Kidney capillary endothelial cell (primary cell): ENCODE measurements at regions not wholly inside any gene's neighbourhood (a gene's known extent, or its start where the extent isn't known, plus 50 kb on each side); places are given as distances from the start of the nearest gene placed in this dataset.

ENCODE experiments used
- DNase-seq: peaks from one replicate; pipeline ENCODE4 v3.0.0-alpha.2; 2018; ENCODE audit warnings: low spot score

DNA sequence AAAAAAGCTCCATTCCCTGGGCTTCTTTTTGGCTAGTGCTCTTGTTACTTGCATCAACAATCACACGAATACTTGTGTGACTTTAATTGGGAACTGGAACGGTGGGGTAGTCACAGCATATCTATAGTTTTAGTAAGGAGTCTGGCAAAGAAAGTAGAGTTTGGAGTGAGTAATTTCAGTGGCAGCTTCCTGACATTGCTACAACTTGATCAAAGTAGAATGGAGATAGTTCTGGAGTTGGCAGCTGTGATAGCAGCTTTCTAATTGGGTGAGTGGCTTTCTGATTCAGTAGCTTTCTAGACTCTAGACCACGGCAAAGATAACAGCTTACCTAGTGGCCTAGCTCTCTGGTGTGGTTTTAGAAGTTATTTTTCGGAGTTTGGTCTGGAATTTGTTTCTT is 475.0 kb downstream of the TUSC7 start:
- no peak for DNase-seq

DNA sequence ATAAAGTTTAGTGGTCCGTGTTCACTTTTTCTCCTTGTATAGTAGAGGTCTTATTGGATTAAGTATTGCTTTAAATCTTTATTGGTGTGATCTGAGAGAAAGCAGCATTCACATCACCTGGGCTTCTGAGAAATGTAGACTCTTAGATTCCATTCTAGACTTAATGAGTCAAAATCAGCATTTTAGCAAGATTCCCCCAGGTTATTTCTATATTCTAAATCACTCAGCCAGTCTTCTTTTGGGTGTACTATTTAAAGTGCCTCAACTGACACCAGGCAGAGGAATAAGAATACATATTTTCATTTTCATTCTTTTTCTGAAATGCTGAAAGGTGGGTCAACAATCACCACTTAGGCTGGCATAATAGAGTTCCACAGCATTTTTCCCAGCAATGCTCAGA is 481.7 kb downstream of the TUSC7 start:
- no peak for DNase-seq

DNA sequence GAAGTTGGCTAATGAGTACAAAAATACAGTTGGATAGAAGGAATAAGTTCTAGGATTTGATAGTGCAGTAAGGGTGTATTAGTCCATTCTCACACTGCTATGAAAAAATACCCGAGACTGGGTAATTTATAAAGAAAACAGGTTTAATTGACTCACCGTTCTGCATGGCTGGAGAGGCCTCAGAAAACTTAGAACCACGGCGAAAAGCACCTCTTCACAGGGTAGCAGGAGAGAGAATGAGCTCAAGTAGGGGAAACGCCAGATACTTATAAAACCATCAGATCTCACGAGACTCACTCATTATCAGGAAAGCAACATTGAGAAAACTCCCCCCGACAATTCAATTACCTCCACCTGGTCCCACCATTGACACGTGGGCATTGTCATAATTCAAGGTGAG is 483.3 kb downstream of the TUSC7 start:
- no peak for DNase-seq

DNA sequence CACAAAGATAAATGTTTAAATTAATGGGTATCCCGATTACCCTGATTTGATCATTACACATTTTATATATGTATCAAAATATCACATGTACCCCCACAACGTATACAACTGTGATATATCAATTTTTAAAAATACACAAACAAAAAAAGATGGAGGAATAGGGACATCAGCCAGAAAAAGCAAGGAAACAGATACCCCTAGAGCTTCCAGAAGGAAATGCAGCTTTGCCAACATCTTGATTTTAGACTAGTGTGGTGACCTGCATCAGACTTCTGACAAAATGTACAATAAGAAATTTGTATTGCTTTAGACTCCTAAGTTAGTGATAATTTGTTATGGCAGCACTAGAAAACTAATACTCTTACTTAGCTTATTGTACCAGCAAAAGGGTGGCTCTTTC is 483.8 kb downstream of the TUSC7 start:
- no peak for DNase-seq

DNA sequence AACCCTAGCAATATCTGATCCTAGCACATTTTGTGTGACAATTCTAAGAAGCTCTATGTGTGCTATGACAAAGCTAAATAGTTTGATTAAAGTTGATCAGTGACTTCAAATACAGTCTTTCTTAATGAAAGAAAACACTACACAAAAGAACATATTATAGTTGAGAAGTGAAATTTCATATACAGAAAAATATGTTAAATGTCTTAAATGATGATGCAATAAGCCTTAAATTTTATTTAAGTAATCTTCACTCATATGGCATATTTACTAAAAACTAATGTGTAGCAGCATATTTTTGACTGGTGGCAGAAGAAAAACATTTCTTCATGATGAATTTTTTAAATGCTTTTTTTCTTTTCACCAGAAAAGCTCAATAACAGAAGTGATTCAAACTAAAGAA is 485.5 kb downstream of the TUSC7 start:
- DNase-seq = no peak

DNA sequence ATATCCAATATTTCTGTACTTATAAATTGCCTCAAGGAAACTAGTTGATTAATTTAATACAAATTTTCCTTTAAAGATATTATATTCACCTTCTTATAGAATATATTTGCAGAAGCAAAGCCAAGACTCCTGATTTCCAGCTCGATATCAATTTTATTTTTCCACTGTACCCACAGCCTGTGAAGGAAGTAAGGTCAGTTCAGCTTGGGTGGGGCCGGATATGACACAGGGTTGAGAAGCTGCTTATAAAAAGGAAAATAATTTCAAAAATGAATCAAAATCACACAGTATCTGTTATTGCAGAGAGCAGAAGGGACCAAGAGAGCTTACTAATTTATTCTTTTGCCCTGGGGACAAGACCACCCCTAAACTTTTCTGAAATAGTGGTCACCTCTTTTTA is 491.4 kb downstream of the TUSC7 start:
- DNase-seq = peak; percentile 12

DNA sequence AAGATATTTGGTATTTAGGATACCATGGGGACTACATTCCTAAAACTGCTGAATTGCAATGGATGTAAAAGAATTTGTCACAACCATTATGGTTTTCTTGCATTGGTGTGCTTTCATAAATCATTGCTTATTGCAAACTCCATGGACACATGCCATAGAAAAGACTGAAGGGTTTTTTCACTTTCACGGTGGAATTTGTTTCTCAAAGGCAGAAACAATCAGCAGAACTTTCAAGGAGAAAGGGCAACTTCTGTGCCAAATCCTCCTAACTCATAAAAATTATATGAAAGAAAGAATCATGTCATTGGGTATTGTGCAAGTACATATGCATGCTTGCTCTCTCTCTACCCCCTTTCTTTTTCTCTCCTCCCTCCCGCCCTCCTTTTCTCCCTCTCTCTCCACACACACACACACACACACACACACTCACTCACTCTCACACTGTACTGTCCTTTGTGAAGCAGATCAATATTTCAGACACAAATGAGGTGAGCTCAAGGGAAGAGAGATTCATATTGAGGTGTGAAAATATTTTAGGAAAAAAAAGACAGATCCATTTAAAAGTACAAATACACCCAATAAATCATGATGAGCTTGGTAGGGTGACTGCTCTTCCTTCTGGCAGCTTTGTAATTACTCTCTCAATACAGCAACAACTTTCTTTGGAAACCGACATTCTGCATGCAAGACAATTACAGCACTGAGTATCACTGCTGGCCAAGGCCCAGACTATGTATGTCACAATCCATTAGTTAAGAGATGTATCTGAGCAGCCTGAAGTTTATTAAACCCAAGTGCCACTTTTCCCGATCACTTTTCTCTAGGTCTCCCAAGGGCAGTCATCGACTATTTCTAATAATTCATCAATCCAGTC is 492.6 kb downstream of the TUSC7 start:
- DNase-seq = no peak

DNA sequence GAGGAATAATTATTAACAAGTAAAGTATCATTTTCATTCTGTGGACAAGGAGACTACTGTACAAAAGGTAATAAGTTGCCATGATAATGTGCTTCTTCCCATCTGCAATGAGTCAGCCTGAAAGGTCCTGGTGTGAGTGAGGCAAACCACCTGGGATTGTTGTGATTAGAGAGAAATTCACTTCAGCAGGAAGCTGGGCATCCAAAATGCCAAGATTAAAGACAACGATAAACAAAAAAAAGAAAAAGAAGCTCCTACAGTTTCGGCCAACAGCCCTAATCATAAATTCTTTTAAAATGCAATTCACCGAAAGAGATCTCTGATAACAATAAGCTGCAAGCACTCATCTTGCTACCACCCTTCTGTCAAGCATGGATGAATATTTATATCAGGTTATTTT is 507.8 kb downstream of the TUSC7 start:
- DNase-seq = no peak

DNA sequence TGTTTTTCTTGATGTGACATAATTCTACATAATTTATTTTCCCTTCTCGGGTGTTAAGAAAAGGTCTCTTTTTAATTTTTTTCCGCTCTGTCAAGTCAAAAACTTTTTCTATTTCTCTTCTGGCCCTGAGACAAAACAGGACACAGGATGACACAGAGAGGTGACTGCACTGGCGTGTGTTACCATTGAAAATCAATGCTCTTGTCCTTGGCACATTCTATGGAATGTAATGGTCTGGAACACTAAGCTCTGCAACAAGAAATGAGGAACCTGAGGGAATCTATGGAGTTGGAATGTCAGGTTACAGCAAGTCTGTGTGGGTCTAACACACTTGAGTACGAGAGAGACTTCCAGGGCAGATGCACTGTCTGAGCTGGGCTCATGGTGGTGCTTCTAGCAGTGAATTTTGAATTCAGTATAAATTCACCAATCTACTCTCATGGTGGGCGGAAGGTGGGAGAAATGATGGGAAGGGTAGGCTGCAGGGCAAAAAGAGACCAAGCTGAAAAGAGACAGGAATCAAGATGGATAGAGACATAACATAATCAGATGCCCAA is 508.3 kb downstream of the TUSC7 start:
- no peak for DNase-seq

DNA sequence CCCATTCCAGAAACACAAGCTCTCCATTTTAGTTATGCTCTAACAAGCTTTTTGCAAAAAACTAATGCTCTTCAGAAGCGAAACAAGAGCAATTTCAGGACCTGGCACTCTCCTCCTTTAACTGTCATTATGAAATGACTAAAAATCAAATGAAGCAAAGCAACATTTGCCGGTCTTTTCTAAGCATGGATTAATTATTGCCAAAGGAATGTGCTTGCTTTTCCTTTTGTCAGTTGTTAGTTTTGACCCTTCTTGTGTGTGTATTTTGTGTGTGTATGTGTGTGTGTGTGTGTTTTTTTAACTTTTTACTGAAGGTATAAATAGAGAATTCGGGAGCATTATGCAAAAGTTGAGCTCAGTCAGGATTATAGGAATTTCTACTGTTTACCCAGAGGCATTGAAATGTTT is 509.1 kb downstream of the TUSC7 start:
- no peak for DNase-seq

DNA sequence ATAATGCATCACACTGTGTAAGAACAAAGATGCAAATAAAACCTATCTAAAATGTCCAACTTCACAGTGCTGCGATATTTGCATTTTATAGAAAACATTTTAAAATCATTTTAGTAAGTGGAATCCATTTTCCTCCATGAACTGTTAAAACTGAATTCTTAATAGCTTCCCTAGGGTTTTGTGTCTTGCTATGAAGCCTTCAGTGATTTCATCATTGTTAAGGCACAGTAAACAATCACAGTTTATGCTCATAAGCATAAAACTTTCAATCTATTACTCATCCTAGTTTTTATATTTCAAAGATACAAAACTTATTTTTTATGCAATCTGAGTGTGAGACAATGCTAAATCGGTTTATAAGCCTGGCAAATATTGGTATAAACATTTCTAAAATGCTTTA is 509.7 kb downstream of the TUSC7 start:
- no peak for DNase-seq

DNA sequence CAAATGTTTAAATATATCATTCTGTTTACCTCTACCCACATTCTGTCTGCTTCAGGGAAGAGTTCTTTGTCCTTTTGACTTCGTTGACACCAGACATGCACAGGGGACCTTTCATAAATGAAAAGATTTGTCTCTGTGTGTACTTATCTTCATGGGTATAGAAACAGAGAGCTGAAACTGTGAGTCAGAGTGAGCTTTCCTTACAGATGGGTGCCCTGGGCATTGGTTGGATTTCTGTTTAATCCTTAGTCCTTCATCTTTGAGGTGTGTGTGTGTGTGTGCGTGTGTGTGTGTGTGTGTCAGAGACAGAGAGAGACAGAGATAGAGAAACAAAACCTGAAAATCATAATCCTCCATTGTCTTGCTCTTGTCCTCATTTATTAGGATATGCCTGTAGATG is 517.4 kb downstream of the TUSC7 start:
- DNase-seq = no peak

DNA sequence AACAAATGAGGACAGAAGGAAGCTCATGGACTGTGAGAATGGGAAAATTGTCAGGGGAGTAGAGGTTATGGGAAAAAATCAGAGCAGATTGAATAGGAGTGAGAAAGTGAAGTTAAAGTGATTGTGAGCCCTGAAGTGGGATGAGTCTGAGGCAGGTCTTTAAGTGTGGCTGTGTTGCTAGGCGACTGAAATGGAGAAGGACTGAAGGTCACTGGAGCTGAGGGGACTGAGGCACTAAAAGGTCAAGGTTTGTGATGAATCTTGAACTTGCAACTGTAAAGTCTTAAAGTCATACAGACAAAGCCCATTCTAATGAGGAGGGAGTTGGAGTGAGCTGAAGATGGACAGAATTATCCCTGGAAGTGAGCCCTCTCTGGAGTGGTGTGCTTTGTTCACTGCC is 518.9 kb downstream of the TUSC7 start:
- DNase-seq = no peak

DNA sequence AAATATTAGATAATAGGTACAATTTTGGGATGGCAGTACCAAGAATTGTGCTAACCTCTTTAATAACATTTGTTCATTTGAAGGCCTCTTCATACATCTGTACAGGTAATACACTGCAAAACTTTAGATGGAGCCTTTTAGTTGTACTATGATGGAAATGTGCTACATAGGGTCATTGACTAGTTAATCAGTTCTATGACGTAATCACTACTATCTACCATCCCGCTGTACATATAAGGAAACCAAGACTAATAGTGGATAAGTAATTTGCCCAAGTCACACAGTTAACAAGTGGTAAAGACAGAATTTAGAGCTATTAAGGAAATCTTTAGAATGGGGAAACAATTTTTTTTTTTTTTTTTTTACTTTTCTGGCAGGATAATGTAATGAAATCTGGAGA is 521.3 kb downstream of the TUSC7 start:
- no peak for DNase-seq

DNA sequence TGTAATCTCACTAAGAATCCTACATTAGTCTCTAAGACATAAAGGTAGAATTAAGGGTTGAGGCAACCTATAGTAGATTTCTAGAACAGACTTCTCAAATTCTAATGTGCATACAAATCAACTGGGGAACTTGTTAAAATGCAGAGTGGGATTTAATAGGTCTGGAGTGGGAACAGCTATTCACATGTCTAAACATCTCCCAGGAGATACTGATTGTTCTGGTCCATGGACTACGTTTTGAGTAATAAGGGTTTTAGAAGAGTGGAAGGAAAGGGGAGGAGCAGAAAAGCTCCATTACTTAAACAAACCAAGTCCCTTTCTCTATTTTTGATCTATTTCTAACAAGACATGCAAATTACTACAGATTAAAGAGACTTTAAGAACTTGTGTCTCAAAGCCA is 524.8 kb downstream of the TUSC7 start:
- DNase-seq = no peak

DNA sequence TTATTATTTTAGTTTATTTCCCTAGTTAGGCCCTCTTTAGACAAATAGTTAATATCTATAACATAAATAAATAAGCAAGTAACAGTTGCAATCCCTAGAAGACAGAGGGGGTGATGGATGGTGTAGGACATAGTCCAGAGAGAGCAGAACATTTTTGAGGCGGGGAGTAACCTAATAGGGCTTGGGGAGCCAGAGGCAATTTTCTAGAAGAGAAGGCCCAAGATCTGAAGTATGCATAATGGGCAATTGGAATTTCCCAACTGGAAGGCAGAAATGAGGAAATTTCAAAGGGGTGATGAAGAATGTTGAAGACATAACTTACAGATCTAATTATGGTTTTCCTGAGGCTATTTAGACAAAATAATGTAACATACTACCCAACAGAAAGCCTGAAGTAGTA is 525.7 kb downstream of the TUSC7 start:
- no peak for DNase-seq

DNA sequence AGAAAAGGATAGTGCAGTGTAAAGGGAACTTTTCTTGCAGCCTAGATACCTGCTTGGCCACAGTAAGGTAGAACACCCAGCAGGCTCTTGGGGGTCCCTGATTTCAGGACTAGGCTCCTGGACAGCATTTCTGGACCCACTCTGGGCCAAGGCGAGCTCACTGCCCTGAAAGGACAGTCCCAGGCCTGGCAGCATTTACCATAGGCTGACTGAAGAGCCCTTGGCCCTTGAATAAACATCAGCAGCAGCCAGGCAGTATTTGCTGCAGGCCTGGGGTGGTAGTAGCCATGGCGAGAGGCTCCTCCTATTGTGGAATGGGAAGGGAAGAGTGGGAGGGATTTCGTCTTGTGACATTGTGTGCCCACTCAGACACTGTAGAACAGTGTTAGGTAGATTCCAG is 529.2 kb downstream of the TUSC7 start:
- no peak for DNase-seq

DNA sequence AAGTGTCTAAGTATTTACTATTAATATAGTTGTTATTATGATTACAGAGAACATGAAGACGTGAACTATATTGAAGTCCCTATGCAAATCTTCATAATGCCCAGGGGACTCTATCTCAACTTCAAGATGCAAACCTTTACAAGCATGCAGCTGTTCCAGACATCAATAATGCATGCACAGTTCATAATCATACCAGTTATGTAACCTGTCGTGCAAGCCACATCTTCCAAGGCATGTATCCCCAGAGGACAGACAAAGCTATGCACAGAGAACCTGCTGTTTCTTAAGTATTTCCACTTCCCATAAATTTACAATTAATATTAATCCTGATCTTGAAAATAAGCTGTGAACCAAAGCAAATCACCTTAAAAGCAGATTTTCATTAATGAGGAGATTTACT is 534.1 kb downstream of the TUSC7 start:
- DNase-seq = no peak

DNA sequence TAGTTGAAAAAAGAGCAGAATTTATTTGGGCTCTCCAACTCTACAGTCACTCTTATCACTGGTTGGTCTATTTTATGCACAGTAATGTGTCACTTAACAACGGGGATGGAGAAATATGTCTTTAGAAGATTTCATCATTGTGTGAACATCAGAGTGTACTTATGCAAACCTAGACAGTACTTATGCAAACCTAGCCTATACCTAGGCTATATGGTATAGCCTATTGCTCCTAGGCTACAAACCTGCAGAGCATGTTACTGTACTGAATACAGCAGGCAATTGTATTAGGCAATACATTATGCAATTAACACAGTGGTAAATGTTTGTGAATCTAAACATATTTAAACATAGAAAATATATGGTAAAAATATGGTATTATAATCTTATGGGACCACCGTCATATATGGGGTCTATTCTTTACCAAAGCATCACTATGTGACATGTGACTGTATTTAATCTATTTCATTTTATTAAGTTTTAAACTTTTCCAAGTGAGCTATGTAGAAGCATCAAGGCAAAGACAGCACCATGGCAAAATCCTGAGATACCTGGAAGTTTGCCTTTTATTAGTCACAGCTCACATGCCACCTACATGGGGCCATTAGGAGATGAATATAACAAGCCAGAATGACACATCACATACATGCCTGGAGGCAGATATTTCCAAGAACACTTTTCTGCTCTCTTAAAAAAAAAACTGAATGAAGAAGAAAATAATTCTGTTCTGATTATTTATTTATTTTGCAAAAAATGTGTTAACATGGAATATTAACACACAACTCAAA is 537.4 kb downstream of the TUSC7 start:
- no peak for DNase-seq

DNA sequence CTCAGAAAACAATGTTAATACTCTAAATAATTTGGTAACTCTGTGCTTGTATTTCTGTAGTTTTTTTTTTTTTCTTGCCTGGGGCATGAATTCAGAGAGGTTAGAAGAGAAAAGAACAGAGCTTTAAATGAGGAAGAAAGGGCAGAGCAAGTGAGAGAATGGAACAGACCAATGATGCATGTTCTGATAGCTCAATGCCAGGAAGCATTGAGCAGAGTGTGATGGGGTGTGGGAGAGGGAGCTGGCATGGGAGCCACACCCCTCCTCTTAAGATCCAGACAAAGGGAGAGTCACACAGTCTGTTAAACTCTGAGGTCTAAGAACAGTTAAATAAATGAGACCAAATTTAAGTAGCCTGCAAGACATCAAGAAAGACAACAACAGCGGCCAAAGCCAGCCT is 538.6 kb downstream of the TUSC7 start:
- no peak for DNase-seq

DNA sequence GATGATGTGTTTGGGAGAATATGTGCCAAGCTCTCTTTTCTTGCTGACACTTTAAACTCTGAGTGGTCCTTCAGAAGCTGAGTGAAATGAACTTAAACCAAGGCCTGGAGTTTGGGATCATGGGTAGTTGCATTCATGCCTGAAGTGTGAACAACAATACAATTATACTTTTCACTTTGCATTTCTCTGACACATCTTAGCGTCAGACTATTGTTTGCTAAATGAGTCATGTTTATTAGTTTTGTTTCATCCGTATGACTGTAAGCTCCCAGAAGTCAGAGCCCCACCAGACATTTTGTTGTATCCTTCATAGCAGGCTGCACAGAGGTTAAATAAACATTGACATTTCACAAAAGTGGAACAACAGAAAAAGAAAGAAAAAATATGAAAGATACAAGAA is 542.6 kb downstream of the TUSC7 start:
- peak; percentile 89 for DNase-seq

DNA sequence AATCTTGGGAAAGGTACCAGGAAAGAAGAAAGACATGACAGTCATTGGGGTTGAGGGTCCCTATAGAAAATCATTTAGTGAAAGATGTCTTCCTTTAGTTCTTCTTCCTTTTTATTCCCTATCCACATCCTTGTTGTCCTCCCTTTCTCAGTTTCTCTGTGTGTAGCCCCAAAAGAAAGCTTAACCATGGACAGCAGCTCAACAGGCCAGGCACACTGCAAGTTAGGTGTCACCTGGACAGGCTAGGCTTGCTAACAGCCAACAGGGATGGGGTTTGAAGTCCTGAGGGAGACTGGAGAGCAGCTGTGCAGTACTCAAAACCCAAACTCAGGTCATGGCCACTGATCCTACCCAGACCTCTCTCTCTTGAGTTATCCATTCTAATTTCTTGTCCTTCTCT is 543.1 kb downstream of the TUSC7 start:
- no peak for DNase-seq

DNA sequence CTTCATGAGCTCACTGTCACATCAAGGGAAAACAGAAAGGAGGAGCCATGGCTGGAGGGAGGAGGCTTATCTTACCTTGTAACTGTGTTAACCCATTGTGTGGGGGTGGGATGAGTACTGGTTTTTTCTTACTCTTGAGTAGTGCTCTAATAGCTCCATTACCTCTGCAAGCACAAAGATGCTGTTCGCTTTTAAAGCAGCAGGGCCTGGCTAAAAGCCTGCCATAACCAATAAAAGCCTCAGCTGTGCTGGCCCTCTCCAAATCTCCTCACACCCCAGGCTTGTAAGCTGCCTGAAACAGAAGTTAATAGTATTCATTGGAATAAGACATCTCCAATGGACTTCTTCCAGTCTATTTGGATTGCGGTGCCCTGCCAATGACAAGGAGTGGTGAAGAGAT is 544.1 kb downstream of the TUSC7 start:
- DNase-seq = no peak
